ENCODE measurements at regions not wholly inside any gene's neighbourhood (a gene's known extent, or its start where the extent isn't known, plus 50 kb on each side); places are given as distances from the start of the nearest gene placed in this dataset.
"Not testable (repeated sequence)": the region's sequence is repeated elsewhere in the genome, so short reads cannot be mapped to it uniquely, and the experiment has no call there.

DNA sequence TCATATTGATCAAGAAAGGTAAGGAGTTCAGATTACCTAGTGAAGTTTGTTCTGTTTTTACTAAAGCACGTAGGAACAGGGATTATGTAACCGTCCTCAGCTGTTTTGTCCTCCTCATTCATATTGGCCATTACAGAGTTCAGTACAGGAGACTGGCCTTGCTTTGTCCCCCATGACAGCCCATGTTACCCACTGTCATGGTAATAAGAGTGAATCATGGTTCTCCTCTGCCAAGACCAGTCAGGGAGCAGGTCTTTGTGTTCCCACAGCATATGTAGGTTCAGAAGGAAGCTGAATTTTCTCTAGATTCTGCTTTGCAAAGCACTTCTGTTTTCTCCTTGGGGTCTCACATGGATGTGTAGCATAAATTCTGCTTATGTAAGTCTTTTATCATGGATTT is 106.2 kb upstream of the GPR141 start:
- no peaks in the 10 kb centered on the region for H3K79me2 ChIP-seq (ENCODE audit: insufficient read depth, low read depth)
- H3K4me2 ChIP-seq = no peak overlapping the region
- H3K36me3 ChIP-seq (ENCODE audit: insufficient read depth) = no peaks in the 10 kb centered on the region
- TF ChIP-seq, protein P1, sequence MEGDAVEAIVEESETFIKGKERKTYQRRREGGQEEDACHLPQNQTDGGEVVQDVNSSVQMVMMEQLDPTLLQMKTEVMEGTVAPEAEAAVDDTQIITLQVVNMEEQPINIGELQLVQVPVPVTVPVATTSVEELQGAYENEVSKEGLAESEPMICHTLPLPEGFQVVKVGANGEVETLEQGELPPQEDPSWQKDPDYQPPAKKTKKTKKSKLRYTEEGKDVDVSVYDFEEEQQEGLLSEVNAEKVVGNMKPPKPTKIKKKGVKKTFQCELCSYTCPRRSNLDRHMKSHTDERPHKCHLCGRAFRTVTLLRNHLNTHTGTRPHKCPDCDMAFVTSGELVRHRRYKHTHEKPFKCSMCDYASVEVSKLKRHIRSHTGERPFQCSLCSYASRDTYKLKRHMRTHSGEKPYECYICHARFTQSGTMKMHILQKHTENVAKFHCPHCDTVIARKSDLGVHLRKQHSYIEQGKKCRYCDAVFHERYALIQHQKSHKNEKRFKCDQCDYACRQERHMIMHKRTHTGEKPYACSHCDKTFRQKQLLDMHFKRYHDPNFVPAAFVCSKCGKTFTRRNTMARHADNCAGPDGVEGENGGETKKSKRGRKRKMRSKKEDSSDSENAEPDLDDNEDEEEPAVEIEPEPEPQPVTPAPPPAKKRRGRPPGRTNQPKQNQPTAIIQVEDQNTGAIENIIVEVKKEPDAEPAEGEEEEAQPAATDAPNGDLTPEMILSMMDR (conservative IDR thresholded peaks at IDR 0.05; ENCODE audit: low read depth, low read length) = no peak
- H4K20me1 ChIP-seq (ENCODE audit: insufficient read depth) = no peaks in the 10 kb centered on the region
- H3K27ac ChIP-seq = no peak overlapping the region
- no peak overlapping the region for H3K4me3 ChIP-seq (IDR thresholded peaks at IDR 0.05; ENCODE audit: insufficient read depth, low read depth, low read length)
- no peaks in the 10 kb centered on the region for H3K27me3 ChIP-seq (ENCODE audit: insufficient read depth, low read depth)
- no peaks in the 10 kb centered on the region for H3K4me1 ChIP-seq (ENCODE audit: low read depth, poor library complexity, severe bottlenecking)
- no peak overlapping the region for H2AFZ ChIP-seq (ENCODE audit: low read depth)
- H3K9ac ChIP-seq = no peak overlapping the region

DNA sequence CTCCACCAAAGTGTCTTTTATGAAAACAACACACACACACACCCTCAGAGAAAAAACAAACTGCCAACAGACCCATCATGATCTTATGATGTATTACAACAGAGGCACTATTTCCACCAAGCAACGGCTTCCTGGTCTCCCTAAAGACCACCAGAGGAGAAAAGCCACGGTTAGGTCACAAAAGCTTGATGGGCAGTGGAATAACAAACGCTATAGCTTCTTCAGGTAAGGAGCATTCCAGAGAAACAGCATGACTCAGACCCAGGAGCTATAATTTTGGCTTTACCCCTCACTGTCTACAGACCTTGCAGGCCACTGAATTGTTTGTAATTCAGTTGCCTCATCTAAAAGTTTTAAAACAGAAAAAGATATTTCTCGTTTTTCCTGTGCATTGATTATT is 105.7 kb upstream of the GPR141 start:
- TF ChIP-seq, protein P1 (conservative IDR thresholded peaks at IDR 0.05; ENCODE audit: low read depth, low read length) = no peak
- Histone ChIP-seq H3K9ac (no peak overlapping the region), H3K36me3 (ENCODE audit: insufficient read depth) (no peaks in the 10 kb centered on the region), H2AFZ (ENCODE audit: low read depth) (no peak overlapping the region), H4K20me1 (ENCODE audit: insufficient read depth) (no peaks in the 10 kb centered on the region), H3K27me3 (ENCODE audit: insufficient read depth, low read depth) (no peaks in the 10 kb centered on the region), H3K79me2 (ENCODE audit: insufficient read depth, low read depth) (no peaks in the 10 kb centered on the region), H3K4me3 (IDR thresholded peaks at IDR 0.05; ENCODE audit: insufficient read depth, low read depth, low read length) (no peak overlapping the region), H3K4me1 (ENCODE audit: low read depth, poor library complexity, severe bottlenecking) (no peaks in the 10 kb centered on the region), H3K4me2 (no peak overlapping the region), H3K27ac (no peak overlapping the region)

DNA sequence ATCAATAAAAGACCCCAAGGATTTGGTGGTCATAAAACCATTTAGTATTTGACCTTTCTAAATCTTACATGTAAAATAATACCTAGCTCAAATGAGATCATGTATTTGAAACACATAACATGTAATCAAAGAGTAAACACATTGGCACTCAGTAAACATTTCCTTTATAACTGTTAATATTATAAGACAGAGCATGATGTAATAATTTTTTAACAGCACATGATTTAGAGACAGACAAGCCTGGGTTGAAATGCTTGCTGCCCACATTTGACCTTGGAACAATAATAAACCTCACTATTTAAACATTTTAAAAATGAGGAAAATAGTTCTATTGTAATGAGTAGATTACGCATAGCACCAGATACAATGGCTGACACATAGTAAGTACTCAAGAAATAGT is 105.2 kb upstream of the GPR141 start:
- H3K4me2 ChIP-seq = no peak overlapping the region
- H3K36me3 ChIP-seq (ENCODE audit: insufficient read depth) = no peaks in the 10 kb centered on the region
- H3K79me2 ChIP-seq (ENCODE audit: insufficient read depth, low read depth) = no peaks in the 10 kb centered on the region
- TF ChIP-seq, protein P1 (conservative IDR thresholded peaks at IDR 0.05; ENCODE audit: low read depth, low read length) = no peak
- no peak overlapping the region for H2AFZ ChIP-seq (ENCODE audit: low read depth)
- no peak overlapping the region for H3K27ac ChIP-seq
- H4K20me1 ChIP-seq (ENCODE audit: insufficient read depth) = no peaks in the 10 kb centered on the region
- H3K4me1 ChIP-seq (ENCODE audit: low read depth, poor library complexity, severe bottlenecking) = no peaks in the 10 kb centered on the region
- no peaks in the 10 kb centered on the region for H3K27me3 ChIP-seq (ENCODE audit: insufficient read depth, low read depth)
- no peak overlapping the region for H3K4me3 ChIP-seq (IDR thresholded peaks at IDR 0.05; ENCODE audit: insufficient read depth, low read depth, low read length)
- H3K9ac ChIP-seq = no peak overlapping the region

DNA sequence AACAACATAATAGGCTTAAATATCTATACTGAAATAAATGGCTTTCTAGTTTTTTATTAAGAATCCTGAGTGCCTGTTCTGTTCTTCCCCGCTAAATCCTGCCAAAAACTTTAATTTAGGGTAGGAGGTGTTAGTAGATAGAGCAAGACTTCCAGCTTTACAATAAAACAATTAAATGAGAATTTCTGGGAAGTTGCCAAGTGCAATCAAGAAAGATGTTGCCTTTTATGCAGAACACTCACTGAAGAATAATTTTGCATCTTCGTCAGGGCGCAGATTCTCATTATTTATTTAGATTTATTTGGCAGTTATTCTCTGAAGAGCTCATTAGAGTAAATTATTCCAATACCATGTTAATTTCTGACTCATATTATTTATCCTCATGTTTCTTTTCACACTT is 103.2 kb upstream of the GPR141 start:
- H3K36me3 ChIP-seq (ENCODE audit: insufficient read depth) = no peaks in the 10 kb centered on the region
- H4K20me1 ChIP-seq (ENCODE audit: insufficient read depth) = no peaks in the 10 kb centered on the region
- H3K4me1 ChIP-seq (ENCODE audit: low read depth, poor library complexity, severe bottlenecking) = no peaks in the 10 kb centered on the region
- no peak overlapping the region for H3K4me2 ChIP-seq
- no peaks in the 10 kb centered on the region for H3K27me3 ChIP-seq (ENCODE audit: insufficient read depth, low read depth)
- H3K9ac ChIP-seq = no peak overlapping the region
- TF ChIP-seq, protein P1 (conservative IDR thresholded peaks at IDR 0.05; ENCODE audit: low read depth, low read length) = no peak
- no peaks in the 10 kb centered on the region for H3K79me2 ChIP-seq (ENCODE audit: insufficient read depth, low read depth)
- H2AFZ ChIP-seq (ENCODE audit: low read depth) = no peak overlapping the region
- no peak overlapping the region for H3K27ac ChIP-seq
- H3K4me3 ChIP-seq (IDR thresholded peaks at IDR 0.05; ENCODE audit: insufficient read depth, low read depth, low read length) = no peak overlapping the region

DNA sequence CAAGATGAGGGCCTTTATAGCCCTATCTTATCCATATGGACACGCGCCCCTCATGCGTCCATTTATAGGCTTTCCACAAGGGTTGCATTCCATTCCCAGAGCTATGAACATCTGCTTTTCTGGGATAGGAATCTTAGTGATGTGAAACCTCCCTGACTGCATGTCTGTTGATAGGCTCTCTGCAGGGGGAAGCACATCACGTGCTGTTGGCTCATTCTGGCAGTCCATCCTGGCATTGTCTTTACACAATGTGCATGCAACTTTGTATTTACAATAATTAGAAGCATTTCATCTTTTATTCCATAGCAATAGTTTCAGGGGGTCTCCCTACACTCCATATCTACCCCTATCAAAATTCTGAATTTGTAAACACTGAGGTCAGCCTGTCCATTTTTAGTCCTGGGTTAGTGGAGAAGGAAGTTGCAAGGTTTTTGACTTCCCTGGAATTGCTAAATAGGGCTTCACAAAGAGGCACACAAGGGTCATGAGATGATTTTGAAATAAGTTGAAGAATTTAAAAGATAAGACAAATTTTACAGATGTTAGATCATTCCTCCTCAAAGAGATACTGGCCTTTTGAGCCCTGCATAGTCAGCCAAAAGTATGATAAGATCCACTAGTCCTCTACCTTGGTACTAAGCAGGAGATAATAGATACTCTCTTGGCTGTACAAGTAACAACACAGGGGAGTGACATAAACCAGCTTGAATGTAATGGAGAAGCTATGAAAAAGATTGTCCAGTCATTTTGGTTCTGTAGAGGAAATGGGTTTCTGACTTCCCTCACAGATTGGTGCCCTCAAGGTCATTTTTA is 98.7 kb upstream of the GPR141 start:
- not testable (repeated sequence) for H4K20me1 ChIP-seq (ENCODE audit: insufficient read depth); H3K79me2 ChIP-seq (ENCODE audit: insufficient read depth, low read depth); H3K4me2 ChIP-seq; H3K36me3 ChIP-seq (ENCODE audit: insufficient read depth); H3K27ac ChIP-seq; H3K4me1 ChIP-seq (ENCODE audit: low read depth, poor library complexity, severe bottlenecking); H3K4me3 ChIP-seq (IDR thresholded peaks at IDR 0.05; ENCODE audit: insufficient read depth, low read depth, low read length); H3K27me3 ChIP-seq (ENCODE audit: insufficient read depth, low read depth); H3K9ac ChIP-seq; H2AFZ ChIP-seq (ENCODE audit: low read depth)
